GM19023 (cell line): ENCODE measurements at regions not wholly inside any gene's neighbourhood (a gene's known extent, or its start where the extent isn't known, plus 50 kb on each side); places are given as distances from the start of the nearest gene placed in this dataset.
"Not testable (repeated sequence)": the region's sequence is repeated elsewhere in the genome, so short reads cannot be mapped to it uniquely, and the experiment has no call there.

ENCODE experiments used
- ATAC-seq: cut with Tn5 transposase; IDR thresholded peaks from one replicate; pipeline ENCODE4 v1.9.1; 2021; ENCODE audit warnings: mild to moderate bottlenecking, moderate library complexity; ENCODE audit not compliant: unreplicated experiment

- not testable (repeated sequence) for ATAC-seq
Observed at GRCh38 chr4:170347191-170347590, 257.4 kb upstream of the AADAT start.

- ATAC-seq, result no peak
Observed at GRCh38 chr4:170339522-170339921, 249.8 kb upstream of the AADAT start.

- peak; percentile 91 for ATAC-seq
Observed at GRCh38 chr4:170336238-170336775, 246.6 kb upstream of the AADAT start.

- ATAC-seq, result no peak
Observed at GRCh38 chr4:170325599-170325998, 235.8 kb upstream of the AADAT start.

DNA sequence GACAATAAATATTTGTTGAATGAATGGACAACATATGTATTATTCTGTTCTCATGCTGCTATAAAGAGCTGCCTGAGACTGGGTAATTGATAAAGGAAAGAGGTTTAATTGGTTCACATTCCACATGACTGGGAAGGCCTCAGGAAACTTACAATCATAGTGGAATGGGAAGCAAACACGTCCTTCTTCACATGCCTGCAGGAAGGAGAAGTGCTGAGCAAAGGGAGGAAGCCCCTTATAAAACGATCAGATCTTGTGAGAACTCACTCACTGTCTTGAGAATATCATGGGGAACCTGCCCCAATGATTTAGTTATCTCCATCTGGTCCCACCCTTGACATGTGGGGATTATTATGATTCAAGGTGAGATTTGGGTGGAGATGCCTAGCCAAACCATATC lies 233.9 kb upstream of the AADAT start:
- no peak for ATAC-seq

DNA sequence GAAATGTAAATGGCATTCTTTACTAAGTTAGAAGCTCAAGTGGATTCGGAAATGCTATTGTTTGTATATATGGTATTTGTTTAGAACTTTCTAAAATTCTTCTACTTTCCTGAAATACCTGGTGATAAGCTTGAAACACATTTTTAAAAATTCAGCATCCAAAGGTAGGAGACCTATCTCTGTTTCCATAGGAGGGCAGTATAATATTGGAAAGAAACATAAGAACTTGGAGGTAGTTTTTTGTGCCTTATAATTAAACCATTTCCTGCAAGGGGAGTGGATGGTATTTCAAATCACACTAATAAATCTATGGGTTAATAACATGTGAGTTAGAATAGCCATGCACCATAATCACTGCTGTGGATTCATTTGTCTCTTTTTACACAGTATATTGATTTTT lies 217.4 kb upstream of the AADAT start:
- no peak for ATAC-seq

- no peak for ATAC-seq
Observed at GRCh38 chr4:170306208-170306607, 216.5 kb upstream of the AADAT start.

DNA sequence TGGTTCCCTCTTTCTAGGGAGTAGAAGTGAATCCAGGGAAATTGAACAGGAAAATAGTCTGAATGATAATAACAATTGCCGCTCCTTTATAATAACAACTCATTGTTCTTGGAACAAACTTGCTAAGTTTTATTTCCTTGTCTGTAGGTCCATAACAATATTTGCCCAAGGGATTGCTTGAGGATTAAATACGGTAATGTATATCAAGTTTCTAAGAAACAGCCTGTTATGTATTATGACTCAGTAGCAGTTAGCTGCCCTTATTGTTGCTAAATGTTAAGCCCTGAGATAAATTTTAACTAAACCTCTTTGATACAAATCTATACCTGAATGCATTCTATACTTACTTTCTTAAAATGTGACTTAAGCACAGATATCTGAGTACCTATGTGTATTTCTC lies 215.9 kb upstream of the AADAT start:
- no peak for ATAC-seq

DNA sequence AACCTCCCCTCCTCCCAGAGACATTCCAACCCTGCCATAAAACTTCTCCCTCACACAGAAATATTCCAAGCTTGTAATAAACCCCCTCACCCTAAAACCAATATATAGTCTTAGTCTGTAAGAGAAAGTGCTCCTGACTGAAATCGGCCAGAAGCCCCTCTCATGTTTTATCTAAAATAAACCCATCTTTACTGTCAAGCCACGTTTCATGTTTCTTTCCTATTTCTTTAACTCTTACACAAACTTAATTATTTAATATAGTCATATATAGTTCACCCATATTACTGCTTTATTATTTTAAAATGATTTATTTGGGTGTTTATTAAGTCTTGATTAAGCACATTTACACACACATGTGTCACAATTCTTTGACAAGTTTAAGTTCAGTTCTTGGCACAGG lies 191.3 kb upstream of the AADAT start:
- no peak for ATAC-seq

- no peak for ATAC-seq
Observed at GRCh38 chr4:170278460-170278859, 188.7 kb upstream of the AADAT start.

GRCh38 chr4:170274616-170275015 lies 184.9 kb upstream of the AADAT start:
- no peak for ATAC-seq

- no peak for ATAC-seq
Observed at GRCh38 chr4:170272959-170273358, 183.2 kb upstream of the AADAT start.

GRCh38 chr4:170271723-170272122 lies 182.0 kb upstream of the AADAT start:
- no peak for ATAC-seq

DNA sequence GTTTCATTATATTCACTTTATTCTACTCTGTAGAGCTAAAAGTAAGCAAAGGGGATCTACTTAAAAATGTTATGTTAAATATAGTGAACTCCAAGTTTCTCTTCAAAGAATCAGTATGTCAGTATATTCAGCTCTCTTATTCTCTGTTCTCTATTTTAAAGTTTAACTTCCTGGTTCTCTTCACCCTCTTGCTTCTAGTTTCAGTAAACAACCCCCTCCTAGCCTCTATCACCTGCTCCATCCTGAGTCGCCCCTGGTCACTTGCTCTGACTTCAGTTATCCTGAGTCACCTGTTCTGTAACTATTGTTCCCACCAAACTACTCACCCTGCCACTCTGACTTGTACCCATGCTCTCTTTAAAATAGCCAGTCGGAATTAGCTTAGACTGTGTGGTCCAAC lies 180.9 kb upstream of the AADAT start:
- no peak for ATAC-seq

- no peak for ATAC-seq
Observed at GRCh38 chr4:170269950-170270349, 180.2 kb upstream of the AADAT start.

GRCh38 chr4:170259631-170260153 lies 169.9 kb upstream of the AADAT start:
- peak; percentile 99 for ATAC-seq

- ATAC-seq, result no peak
Observed at GRCh38 chr4:170256807-170257206, 167.1 kb upstream of the AADAT start.

- no peak for ATAC-seq
Observed at GRCh38 chr4:170248576-170248975, 158.8 kb upstream of the AADAT start.

DNA sequence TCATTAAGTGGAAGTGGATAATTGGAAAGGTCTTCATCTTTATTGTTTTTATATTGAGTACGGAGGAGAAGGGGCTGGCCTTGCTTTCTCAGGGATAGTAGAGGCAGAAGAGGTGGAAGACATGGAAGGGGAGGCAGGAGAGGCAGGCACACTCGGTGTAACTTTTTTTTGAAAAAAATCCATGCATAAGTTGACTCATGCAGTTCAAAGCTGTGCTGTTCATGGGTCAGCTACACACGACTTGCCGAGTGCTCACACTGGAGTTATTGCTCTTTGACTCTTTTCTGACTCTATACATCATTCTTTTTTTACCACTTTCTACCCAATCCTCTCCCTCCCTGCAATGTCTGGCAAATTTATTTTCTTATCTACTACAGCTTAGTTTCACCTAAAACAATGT lies 158.3 kb upstream of the AADAT start:
- ATAC-seq, result no peak

- no peak for ATAC-seq
Observed at GRCh38 chr4:170247596-170247995, 157.8 kb upstream of the AADAT start.

DNA sequence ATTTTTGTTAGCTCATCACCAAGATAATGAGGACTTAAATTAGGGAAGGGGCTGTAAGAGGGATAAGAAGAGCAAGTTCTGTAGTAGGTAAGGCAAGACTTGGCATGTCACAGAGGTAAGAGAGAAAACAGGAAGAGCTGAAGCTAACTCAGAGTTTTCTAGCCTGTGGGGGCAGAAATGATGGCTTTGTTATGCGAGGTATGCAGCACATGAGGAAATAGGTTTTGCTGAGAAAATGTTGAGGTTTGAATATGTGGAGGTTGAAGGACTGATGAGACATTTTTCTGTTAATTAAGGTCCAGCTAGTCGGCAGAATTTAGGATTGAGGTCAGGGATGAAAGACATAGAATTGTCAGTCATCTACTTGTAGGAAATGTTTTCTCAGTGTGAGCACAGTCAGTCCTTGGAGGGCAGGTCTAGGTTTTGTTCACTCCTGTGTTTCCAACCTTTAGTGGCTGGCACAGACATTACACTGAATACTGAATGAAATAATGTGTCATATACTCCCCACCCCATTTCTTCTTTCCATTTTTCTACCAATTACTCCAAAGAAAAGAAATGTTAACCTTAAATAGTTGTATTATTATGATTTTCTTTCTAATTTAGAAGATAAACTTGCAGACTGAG lies 154.0 kb upstream of the AADAT start:
- no peak for ATAC-seq

DNA sequence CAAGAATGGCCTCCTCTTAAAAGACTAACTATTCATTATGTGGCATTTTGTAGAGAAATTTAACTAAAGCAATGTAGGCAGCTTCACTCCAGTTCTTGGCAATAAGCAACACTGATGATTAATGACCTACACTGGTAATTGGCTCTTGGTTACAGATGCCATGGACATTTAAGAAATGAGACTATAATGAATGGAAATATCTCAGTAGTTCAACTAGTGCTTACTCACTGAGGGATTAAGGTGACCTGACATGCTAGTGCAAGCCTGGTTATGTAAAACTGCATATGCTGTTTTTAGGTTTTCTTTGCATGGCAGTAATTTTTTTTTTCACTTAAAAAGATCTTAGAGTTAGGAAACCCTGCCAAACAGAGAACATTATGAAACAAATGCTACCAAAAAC lies 152.7 kb upstream of the AADAT start:
- no peak for ATAC-seq

DNA sequence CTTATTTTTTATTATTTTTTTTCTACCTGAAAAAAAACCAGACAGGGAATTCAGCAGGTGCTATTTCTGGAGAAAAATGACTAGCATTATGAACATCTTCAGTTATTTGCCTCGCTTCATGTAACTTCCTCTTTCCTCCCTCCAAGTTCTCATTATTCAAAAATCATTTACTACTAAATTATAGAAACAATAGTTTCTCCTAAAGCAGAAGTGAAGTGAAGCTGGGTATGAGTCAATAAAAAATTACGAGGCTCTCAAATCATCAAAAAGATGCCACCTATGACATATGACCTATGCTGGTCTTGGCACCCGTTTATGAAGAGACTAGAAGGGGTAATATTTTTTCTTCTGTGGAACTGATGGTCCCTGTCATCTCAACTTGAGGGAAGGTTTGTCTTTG lies 145.0 kb upstream of the AADAT start:
- ATAC-seq, result no peak
